GM18517 (cell line): ENCODE measurements at regions not wholly inside any gene's neighbourhood (a gene's known extent, or its start where the extent isn't known, plus 50 kb on each side); places are given as distances from the start of the nearest gene placed in this dataset.

Experiments used
- ATAC-seq: cut with Tn5 transposase; IDR thresholded peaks from one replicate; pipeline ENCODE4 v1.9.1; 2021; ENCODE audit warnings: mild to moderate bottlenecking, moderate library complexity; ENCODE audit not compliant: unreplicated experiment

DNA sequence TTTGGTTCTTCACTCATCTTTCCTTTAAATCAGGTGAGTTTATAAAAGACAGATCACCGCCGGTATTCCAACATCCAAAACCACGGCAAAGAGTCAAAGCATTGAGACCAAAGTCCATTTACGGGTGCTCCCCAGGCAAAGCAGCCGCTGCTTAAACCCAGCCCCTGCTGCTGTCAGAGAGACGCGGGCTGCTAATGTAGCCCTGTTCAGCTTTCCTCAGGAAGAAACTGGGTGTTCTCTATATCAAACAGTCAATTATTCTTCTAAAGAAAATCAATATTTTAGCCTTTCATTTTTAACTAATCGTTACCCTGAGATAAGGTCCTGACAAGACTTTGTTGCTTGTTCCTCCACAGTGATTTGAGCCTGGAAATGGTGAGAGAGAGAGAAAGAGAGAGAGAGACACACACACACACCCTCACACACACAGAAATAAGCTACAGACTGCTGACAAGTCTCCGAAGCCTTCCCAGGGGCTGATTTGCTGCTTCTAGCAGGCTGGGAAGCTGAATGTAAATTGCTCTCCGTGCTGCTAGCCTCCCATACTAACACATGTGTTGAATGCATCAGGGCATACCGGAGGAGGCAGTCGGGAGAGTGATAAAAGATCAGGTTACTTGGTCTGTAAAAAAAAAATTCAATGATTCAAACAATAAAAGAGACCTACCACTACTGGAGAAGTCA is 183.0 kb upstream of the ANK3 start:
- no peak for ATAC-seq

DNA sequence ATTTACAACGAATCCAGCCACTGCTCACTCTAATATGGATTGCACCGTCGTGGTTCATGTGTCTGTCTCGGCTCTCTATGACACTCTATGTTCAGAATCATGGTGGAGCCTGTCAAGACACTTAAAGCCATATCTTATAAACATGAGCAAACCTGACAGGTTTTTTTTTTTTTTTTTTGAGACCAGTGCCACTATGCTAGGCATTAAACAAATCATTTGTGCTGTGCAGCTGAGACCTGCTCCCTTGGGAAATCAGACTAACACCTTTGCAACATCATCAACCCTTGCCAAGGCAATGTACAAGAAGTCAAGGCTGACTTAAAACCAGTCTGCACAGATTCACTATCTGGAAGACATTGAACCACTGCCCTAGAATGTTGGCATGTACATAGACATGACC is 181.2 kb upstream of the ANK3 start:
- no peak for ATAC-seq

DNA sequence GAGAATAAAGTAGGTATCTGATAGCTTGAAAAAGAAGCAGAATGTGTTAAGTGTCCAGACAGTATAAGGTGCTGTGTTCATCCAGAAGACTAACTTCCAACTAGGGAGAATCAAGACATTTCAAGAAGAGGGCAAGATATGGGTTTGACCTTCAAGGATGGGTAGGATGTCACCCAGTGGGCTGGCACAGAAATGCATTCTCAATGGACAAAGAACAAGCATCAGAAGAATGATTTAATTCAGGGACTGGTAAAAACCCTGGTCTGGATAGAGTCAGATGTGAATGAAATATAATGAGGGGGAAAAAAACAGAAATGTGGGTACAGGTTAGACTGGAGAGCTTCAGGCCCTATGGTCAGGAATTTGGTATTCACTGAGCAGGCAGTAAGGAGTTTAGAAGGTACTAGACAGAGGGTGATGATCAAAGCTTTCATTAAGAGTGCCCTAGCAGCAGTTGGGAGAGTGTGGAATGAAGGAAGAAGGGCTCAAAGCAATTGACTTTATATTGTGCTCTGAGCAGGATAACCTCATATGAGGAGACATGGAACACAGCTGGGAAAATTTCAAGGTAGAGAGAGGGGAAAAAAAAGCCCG is 180.7 kb upstream of the ANK3 start:
- ATAC-seq = no peak

DNA sequence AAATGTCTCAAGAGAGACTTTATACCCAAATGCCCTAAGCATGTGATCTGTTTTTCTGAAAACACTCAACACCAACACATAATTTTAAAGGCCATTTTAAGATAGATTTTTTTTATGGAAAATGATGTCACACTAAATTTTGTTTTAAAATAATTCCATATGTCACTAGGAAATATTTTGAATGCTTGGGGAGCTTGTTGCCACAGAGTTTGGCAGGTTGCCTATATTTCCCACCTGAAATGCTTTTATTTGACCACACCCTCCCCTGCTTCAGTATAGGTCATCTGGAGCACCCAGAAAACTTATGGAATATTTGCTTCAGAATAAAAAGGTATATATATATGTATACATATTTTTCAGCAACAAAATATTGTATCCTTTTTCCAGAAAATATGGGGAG is 180.0 kb upstream of the ANK3 start:
- no peak for ATAC-seq

DNA sequence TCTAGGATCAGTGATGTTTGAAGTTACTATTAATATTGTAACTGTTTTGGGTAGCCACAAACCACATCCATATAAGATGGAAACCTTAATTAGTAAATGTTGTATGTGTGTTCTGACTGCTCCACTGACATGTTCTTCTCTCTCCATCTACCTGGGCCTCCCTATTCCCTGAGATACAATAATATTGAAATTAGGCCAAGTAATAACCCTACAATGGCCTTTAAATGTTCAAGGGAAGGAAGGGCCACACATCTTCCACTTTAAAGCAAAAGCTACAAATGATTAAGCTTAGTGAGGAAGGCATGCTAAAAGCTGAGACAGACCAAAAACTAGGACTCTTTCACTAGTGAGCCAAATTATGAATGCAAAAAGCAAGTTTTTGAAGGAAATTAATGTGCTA is 176.4 kb upstream of the ANK3 start:
- no peak for ATAC-seq

DNA sequence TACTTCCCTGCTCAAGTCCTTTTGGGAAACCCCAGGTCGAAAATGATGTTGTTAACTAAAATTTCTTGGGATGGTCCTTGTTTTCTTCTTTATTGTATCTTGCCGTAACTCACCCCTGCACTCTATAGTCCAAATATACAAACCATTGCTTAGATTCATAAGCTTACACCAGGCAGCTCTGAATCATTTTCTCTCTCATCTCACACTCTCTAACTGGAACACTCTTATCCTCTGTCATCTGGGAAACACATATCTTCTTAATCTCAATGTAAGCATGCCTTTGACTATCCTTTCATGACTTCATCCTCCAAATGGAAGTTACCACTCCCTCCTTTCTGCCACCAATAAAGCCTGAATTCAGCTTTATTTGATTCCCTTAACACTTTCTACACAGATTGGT is 175.8 kb upstream of the ANK3 start:
- no peak for ATAC-seq

DNA sequence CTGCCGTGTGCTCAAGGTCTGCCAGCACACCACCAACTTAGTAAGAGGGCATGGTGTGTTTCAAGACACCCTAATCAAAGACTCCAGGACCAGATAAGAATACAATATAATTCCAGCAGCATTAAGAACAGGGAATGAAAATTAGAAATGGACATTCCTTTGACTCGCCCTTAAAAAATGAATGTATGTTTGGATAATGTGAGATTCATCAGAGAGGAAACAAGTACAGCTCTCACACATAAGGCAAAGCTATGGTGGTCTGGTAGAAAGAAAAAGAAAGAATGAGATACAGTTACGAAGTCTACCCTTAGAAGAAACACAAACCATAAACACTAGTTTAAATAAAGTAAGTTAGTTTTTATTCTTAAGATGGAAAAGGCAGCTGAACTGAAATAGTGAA is 174.8 kb upstream of the ANK3 start:
- no peak for ATAC-seq

DNA sequence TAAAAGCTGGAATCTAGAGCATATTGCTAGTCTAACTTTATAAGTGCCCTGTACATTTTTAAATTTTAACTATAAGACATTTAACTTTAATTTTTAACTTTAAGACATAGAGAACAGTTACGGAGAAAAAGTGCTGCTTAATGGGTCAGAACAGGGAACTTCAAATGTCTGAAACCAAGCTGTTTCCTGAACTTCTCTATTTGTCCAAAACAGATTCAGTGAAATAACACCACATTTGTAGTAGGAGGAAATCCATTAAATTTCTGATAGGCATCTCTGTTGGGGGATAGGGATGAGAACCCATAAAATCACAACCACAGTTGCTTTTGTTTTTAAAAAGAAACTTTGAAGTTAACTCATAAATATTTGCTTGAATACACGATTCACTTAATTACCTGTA is 170.8 kb upstream of the ANK3 start:
- ATAC-seq = no peak

DNA sequence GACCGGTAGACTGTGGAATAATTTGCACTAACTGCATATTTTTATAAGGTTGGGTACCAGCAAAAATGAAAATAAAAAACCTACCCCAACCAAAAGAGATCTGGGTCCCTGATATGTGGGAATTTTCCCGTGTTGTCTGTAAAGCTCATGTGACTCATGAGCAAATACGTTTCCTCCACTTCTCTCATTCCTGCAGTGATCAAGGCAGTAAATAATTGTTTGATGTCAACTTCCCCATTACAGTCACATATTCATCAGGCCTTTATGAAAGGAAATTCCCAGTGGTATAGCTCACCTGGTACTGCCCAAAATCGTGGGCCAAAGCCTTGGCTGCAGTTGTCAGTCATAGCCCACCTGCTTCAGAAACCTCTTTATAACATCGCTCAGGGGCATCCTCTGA is 166.0 kb upstream of the ANK3 start:
- ATAC-seq = no peak

DNA sequence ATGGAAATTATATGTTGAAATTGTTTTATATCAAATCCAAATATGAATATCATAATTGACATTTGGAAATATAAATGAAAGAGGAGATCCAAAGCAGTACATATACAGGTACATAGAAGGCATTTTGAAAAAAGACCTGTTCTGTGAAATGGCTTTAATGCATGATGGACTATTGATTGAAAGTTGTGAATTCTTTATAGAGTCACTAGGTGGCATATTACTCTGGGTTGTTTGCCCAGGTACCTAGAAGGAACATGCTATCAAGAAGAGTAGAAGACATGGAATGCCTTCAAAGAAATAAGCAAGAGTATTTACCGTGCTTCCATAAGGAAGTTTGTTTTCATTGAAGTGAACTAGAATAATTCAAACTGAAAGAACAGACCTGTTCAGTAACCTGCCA is 160.0 kb upstream of the ANK3 start:
- ATAC-seq = no peak

DNA sequence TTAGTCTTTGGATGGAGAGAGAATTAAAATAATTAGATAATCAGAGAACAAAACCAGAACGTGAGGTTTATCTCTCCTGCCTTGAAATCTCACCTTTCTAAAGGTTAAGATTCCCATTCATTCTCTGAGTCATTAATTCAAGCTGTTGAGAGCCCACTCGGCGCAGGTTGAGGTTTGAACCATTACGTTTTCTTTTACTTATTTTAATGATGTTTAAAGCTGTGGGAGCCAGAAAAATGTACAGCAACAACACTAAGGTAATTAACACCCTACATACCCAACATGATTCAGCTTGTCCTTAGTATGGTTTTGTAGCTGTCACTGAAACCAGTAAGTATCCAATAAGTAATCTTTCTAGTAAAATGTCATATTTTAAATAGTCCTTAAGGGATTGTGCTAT is 153.0 kb upstream of the ANK3 start:
- no peak for ATAC-seq

DNA sequence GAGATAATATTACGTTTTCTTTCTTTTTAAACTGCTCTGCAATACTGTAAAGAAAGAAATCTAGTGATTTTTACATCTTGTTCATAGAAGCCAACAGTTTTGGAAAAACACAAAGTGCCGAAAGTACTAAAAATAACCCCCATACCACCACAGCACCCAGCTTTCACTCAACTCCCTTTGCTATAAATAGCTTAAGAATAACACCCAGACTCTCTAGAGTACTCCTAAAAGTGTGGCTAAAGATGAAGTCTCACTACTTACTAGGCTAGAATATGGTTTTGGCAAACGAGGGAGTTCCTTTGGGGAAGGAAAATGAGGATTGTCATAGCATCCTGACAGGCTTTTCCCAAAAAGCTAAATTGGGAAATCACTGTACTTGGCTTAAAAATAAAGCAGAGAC is 151.8 kb upstream of the ANK3 start:
- ATAC-seq = no peak

DNA sequence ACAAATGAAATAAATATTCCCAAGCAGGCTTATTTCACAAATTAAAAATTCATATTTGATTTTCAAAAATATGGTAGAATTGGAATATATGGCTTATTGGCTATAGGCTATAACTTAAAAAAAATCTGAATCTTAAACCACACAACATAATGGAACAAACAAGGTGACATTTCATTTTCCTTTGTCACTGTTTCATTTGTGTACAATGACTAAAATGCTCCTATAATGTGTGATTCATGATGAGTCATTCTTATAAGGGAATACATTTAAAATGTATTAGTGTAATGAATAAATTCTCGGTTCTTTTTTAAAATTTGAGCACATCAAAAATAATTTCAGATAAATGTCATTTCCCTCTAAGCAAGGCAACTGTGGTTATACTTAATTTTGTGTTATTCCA is 148.0 kb upstream of the ANK3 start:
- ATAC-seq = no peak

DNA sequence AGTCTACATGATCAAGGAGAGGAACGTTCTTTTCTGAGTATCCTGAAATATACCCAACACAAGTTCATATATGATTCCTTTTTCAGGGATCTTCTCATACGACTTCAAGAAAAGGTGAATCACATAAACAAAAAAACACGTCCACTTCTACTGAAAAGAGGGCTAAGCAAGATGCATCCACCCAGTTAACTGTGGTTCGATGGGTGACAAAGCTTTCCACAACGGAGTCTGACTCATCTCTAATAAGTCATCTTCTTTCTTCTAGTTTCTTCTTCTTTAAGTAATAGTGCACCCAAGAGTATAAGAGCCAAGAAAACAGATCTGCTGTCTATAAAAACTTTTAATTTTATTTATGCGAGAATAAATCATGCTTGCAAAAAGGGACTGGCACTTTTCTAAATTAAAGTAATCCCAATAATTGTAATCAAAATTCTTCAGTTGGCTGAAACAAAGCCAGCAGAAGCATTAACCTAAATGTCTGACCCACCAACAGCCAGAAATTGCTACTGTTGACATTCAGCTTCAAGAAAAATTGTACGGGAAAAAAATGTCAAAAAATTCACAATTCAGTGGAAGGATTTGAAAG is 146.9 kb upstream of the ANK3 start:
- ATAC-seq = no peak

DNA sequence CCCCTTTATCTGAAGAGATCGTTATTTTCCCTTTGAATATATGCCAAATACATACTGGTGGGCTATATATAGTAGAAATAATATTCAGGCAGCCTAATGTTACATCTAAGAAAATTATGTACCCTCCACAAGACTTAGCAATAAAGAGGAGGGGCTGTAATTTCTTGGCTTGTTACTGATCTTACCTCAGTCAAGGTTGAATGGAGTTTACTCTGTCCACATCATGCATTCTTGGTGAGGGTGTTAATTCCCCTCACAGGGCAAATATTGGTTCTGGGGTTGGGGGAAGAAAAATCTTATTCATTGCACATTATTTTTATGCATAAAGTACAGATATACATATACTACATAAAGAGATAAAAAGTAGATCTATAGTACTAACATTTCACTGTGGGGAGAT is 145.8 kb upstream of the ANK3 start:
- peak; percentile 15 for ATAC-seq

DNA sequence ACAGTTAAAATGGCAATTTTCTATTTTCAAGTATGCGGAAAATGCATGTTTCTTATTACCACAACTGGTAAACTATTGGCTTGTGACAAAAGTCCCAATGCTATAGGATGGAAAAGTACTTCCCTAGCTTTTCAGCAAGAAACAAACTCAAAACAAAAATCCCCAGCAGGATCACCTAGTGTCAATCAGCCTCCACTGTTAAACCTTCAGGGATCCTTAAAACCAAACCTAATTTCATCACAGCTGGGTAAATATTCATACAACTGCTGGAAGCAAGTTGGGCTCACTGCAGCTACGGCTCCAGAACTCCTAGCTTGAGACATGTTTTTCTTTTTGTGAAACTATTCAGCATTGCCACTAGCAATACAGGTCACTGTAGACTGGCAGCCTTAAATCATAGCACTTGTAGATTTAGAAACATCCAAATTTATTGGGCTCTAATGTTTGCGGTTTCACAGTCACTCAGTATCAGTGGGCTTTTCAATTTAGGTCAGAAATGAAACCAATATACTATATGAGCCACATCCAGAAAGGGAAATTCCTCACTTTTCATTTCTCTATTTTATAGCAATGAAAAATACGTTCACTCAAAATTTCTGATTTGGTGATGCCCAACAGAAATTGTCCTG is 145.2 kb upstream of the ANK3 start:
- peak; percentile 55 for ATAC-seq

DNA sequence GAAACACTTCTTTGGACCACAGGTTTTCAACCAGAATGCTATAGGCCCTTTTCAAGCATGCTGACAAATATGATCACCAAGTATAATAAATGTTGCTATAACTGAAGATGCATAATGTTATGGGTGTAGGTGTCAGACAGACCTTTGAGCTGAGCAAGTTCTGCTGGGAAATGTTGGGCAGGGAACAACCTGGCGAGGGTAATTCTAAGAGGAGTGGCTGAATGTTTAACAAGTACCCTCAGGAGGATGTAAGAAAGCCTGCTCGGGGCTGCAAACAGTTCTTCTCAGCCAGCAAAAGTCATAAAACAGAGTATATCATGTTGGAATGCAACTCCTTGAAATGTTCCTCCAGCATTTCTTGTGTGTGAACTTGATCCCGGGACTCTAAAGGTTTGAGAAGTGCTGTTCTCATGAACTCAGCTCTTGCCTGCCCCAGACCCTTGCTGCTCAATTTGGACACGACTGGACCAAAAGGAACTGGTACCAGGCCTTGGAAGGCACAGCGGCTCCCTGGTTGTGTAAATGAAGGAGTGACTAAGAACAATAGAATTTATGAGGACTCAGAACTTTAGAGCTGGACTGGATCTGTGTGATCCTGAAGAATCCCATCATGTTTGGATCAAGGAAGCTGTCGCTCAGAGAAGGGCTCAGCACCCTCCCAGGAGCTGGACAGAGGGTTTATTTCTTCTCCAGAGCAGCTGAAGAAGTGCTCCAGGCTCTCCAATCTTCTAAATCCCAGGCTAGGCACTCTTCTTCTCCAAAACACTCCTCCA is 143.2 kb upstream of the ANK3 start:
- no peak for ATAC-seq

DNA sequence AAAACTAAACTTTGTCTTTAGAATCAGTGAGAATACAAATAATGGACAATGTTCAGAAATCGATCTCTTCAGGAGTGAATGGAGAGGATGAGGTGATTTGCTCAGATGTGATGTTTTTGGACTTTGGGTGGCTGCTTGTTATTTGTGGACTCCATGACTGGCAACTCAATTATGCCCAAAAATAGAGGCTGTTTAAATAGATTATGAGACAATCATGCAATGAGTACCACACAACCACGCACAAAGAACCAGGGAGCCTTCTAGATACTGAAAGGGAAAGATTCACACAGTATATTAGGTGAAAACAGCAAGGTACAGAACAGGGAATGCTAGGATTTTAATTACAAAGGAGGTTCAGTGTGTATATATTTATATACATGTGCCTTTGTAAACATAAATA is 141.3 kb upstream of the ANK3 start:
- no peak for ATAC-seq

DNA sequence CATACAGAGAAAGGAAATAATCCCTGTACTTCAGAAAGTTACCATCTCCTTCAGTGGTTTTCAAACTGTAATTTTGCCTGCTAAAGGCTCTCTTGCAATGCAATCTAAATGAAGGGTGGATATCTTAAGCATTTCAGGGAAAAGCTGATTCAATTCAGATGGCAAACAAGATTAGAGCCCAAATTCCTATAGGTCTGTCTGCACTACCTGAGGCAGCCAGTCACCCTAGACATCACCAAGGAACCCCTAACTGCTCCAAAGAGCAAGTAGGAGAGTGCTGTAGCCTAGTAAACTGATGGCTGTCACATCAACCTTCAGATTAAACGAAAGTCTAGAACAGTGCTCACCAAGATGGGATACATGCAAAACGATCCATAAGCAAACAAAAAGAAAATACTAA is 138.0 kb upstream of the ANK3 start:
- no peak for ATAC-seq

DNA sequence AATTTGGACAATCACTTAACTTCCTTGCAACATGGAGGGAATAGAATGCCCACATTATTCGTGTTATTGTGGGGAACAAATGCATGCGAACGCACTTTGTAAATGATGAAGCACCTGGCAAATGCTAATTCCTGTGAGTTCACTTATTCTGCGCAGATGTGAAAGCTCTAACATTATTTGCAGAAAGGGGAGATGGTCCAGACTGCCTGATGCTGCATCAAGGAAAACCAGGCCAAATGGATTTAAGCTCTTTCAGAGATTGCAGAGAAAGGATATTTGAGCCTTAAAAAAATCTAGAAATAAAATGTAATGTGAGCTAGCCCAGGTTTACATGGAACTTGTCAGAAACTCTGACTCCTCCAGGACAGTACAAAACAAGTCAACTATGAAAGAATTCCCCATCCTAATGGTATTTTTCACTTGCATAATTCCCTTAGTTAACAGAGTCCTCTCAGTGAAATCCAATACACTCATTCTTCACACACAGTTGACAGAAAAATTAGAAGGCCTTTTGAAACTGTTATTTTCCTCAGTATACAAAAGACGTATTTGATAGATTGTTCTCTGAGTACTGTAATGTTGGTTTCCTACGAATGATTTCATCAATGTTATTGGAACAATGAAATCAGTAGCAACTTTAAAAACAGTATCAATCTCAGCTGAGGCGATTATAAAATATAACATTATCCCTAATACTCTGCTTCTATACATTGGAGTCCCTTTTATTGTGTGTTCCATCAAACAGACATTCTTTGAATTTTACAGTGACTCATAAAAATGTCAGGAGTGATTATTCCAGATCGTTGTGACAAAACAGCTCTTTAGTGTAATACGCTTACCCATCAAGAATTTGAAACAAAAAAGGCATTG is 136.3 kb upstream of the ANK3 start:
- no peak for ATAC-seq

DNA sequence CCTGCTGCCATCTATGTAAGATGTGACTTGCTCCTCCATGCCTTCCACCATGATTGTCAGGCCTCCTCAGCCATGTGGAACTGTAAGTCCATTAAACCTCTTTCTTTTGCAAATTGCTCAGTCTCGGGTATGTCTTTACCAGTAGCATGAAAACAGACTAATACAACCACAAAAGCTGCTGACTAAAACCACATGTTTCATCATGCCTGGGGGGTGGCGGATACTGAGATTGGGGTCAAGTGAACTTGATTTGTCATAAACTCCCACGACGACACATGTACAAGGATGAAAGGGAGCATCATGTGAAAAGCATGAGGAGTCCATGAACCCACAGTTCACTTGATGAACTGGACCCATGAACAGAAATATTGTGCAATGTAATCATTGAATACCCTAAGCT is 134.9 kb upstream of the ANK3 start:
- no peak for ATAC-seq
